ENCODE measurements at regions not wholly inside any gene's neighbourhood (a gene's known extent, or its start where the extent isn't known, plus 50 kb on each side); places are given as distances from the start of the nearest gene placed in this dataset.

DNA sequence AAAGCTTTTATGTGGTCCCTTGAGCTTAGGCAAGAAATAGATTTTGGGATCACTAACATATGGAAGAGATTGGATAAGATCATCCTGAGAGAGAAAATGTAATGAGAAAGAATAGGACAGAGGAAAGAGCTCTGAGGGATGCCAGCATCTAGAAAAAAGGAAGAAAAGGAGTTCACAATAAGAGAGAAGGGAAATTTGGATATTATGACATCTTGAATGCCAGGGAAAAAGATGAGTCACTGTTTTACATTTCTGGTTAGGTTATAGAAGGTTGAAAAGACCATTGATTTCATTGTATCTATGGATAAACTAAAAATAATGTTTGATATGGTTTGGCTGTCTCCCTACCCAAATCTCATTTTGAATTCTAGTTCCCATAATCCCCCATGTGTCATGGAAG lies 208.5 kb downstream of the MAD2L1 start:
- Histone ChIP-seq H3K27ac (ENCODE audit: extremely low read length, insufficient read depth, low read length) (no peak overlapping the region), H3K9ac (ENCODE audit: insufficient read depth, low read depth, low read length) (no peak overlapping the region), H3K4me3 (replicated peaks in 1 of 3; ENCODE audit: insufficient read depth in 1 of 3, low read depth in 2 of 3, low read length in 3 of 3) (no peak overlapping the region), H3K27me3 (ENCODE audit: control insufficient read depth in 1 of 2, insufficient read depth in 2 of 2, low read length in 2 of 2) (no peaks in the 10 kb centered on the region; a peak in 1 of 5 replicates), H4K20me1 (ENCODE audit: insufficient read depth, low read length) (no peaks in the 10 kb centered on the region), H3K36me3 (replicated peaks in 1 of 2; ENCODE audit: control insufficient read depth in 1 of 2, insufficient read depth in 2 of 2, low read length in 2 of 2) (no peaks in the 10 kb centered on the region), H2AFZ (ENCODE audit: low read length) (no peak overlapping the region), H3K9me3 (ENCODE audit: low read length) (no peaks in the 10 kb centered on the region), H3K4me1 (ENCODE audit: insufficient read depth, low read length) (no peaks in the 10 kb centered on the region), H3K4me2 (ENCODE audit: low read depth, low read length) (no peak overlapping the region), H3K79me2 (ENCODE audit: insufficient read depth, low read length) (no peaks in the 10 kb centered on the region)
- ChIA-PET POLR2A (no interaction called here), CTCF (ENCODE audit: low intra/inter-chr PET ratio, low total read pairs) (no interaction called here)
- intact Hi-C loops (cut with micrococcal nuclease; ENCODE audit: unreplicated experiment) = no loop called here
- no peak for TF ChIP-seq ZNF282 (IDR thresholded peaks at IDR 0.05; ENCODE audit: partially characterized antibody)
- TF ChIP-seq THAP7 (CRISPR knock-in tag; IDR thresholded peaks at IDR 0.05) = no peak
- TF ChIP-seq DPF2 (CRISPR knock-in tag; IDR thresholded peaks at IDR 0.05; ENCODE audit: borderline replicate concordance, low read depth) = no peak
- TF ChIP-seq ZNF205 (CRISPR knock-in tag; IDR thresholded peaks at IDR 0.05) = no peak
- TF ChIP-seq RARG (CRISPR knock-in tag; IDR thresholded peaks at IDR 0.05; ENCODE audit: low read depth) = no peak
- TF ChIP-seq ZNF737 (CRISPR knock-in tag; IDR thresholded peaks at IDR 0.05; ENCODE audit: borderline replicate concordance) = no peak
- no peak for TF ChIP-seq PHF20 (CRISPR knock-in tag; IDR thresholded peaks at IDR 0.05)
- DNase-seq (ENCODE audit: low spot score) (no peak), ATAC-seq (no peak), FAIRE-seq (no peak)
- no TSS peak for BruUV-seq (replicated peaks)
- in situ Hi-C loops (cut with HindIII; ENCODE audit: extremely low pct_ligation_motif_present, low pct_unique_long_range_greater_than_20kb) = no loop called here

DNA sequence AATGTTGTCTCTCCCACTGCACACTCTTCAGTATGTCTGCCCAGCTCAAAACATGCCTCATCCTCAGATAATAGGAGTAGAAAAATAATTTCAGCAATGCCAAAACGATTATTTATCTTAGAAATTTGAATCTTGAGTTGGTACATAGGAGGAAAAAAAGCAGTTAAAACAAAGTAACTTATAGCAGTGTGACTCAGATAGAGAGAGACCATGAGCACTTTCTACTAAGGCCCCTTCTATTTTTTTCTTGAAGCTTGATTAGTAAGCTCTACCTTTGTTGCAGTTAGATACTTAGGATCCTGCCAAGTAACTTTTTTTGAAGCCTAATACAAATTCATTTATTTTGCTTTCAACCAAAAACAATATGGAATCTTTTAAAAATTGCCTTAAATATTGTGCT lies 212.3 kb downstream of the MAD2L1 start:
- Histone ChIP-seq H3K9ac (ENCODE audit: insufficient read depth, low read depth, low read length) (no peak overlapping the region), H3K4me3 (replicated peaks in 1 of 3; ENCODE audit: insufficient read depth in 1 of 3, low read depth in 2 of 3, low read length in 3 of 3) (no peak overlapping the region), H3K4me1 (ENCODE audit: insufficient read depth, low read length) (no peaks in the 10 kb centered on the region), H4K20me1 (ENCODE audit: insufficient read depth, low read length) (no peaks in the 10 kb centered on the region), H3K27me3 (ENCODE audit: control insufficient read depth in 1 of 2, insufficient read depth in 2 of 2, low read length in 2 of 2) (no peaks in the 10 kb centered on the region), H3K4me2 (ENCODE audit: low read depth, low read length) (no peak overlapping the region), H3K9me3 (ENCODE audit: low read length) (no peaks in the 10 kb centered on the region), H3K79me2 (ENCODE audit: insufficient read depth, low read length) (no peaks in the 10 kb centered on the region), H3K27ac (ENCODE audit: extremely low read length, insufficient read depth, low read length) (no peak overlapping the region), H3K36me3 (replicated peaks in 1 of 2; ENCODE audit: control insufficient read depth in 1 of 2, insufficient read depth in 2 of 2, low read length in 2 of 2) (no peaks in the 10 kb centered on the region), H2AFZ (ENCODE audit: low read length) (no peak overlapping the region)
- no peak for DNase-seq (ENCODE audit: low spot score)
- CTCF ChIA-PET (ENCODE audit: low intra/inter-chr PET ratio, low total read pairs) = no interaction called here
- BruUV-seq (replicated peaks) = no TSS peak
- no peak for FAIRE-seq
- in situ Hi-C loops (cut with HindIII; ENCODE audit: extremely low pct_ligation_motif_present, low pct_unique_long_range_greater_than_20kb) = no loop called here
- ATAC-seq = no peak
- POLR2A ChIA-PET = no interaction called here
- 3% methylated on average over 1 of the region's 1 CpG for WGBS (ENCODE audit: low lambda C conversion rate)
- intact Hi-C loops (cut with micrococcal nuclease; ENCODE audit: unreplicated experiment) = no loop called here
- no peak for TF ChIP-seq KLF9 (CRISPR knock-in tag; IDR thresholded peaks at IDR 0.05; ENCODE audit: low read depth)
- TF ChIP-seq ZNF605 (CRISPR knock-in tag; IDR thresholded peaks at IDR 0.05) = no peak
- TF ChIP-seq, protein P1, sequence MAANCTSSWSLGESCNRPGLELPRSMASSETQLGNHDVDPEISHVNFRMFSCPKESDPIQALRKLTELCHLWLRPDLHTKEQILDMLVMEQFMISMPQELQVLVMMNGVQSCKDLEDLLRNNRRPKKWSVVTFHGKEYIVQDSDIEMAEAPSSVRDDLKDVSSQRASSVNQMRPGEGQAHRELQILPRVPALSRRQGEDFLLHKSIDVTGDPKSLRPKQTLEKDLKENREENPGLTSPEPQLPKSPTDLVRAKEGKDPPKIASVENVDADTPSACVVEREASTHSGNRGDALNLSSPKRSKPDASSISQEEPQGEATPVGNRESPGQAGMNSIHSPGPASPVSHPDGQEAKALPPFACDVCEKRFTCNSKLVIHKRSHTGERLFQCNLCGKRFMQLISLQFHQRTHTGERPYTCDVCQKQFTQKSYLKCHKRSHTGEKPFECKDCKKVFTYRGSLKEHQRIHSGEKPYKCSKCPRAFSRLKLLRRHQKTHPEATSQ (CRISPR knock-in tag; IDR thresholded peaks at IDR 0.05; ENCODE audit: borderline replicate concordance) = no peak
- no peak for TF ChIP-seq ZFP36L1 (CRISPR knock-in tag; IDR thresholded peaks at IDR 0.05)
- TF ChIP-seq ZNF329 (CRISPR knock-in tag; IDR thresholded peaks at IDR 0.05; ENCODE audit: low read depth) = no peak
- TF ChIP-seq, protein P2, sequence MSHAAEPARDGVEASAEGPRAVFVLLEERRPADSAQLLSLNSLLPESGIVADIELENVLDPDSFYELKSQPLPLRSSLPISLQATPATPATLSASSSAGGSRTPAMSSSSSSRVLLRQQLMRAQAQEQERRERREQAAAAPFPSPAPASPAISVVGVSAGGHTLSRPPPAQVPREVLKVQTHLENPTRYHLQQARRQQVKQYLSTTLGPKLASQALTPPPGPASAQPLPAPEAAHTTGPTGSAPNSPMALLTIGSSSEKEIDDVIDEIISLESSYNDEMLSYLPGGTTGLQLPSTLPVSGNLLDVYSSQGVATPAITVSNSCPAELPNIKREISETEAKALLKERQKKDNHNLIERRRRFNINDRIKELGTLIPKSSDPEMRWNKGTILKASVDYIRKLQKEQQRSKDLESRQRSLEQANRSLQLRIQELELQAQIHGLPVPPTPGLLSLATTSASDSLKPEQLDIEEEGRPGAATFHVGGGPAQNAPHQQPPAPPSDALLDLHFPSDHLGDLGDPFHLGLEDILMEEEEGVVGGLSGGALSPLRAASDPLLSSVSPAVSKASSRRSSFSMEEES (CRISPR knock-in tag; IDR thresholded peaks at IDR 0.05) = no peak
- no peak for TF ChIP-seq KLF11 (CRISPR knock-in tag; IDR thresholded peaks at IDR 0.05)
